Activated naive CD8-positive, alpha-beta T cell treated with anti-CD3 and anti-CD28 coated beads, Interleukin-2, amount 10 ng/mL, durations not matched to agents 7 days and 5 days (primary cell): ENCODE measurements at regions not wholly inside any gene's neighbourhood (a gene's known extent, or its start where the extent isn't known, plus 50 kb on each side); places are given as distances from the start of the nearest gene placed in this dataset.
"Not testable (repeated sequence)": the region's sequence is repeated elsewhere in the genome, so short reads cannot be mapped to it uniquely, and the experiment has no call there.

Experiments used
- ATAC-seq: fragments of 150-1000 bp; cut with Tn5 transposase; one replicate; pipeline ENCODE4 v1.10.0; 2021; ENCODE audit warnings: low read depth, moderate library complexity
- POLR2A ChIA-PET: fragments of 350-600 bp; sonication (Branson Sonifier 250); formaldehyde crosslinking; loops from one replicate; lab custom pipeline; 2021; ENCODE audit warnings: antibody characterized with exemption; lab: Charles Lee
- DNase-seq: peaks from one replicate; pipeline ENCODE4 v3.0.0; 2021
- H3K27ac Mint-ChIP-seq: one replicate; pipeline ENCODE4 v1.8.0; 2022; ENCODE audit warnings: mild to moderate bottlenecking, mixed read lengths
- H3K27me3 Mint-ChIP-seq: one replicate; pipeline ENCODE4 v1.8.0; 2022; ENCODE audit warnings: mild to moderate bottlenecking, moderate library complexity, mixed read lengths
- H3K36me3 Mint-ChIP-seq: one replicate; pipeline ENCODE4 v1.8.0; 2021; ENCODE audit warnings: mild to moderate bottlenecking, mixed read lengths
- H3K4me1 Mint-ChIP-seq: one replicate; pipeline ENCODE4 v1.8.0; 2021; ENCODE audit warnings: mixed read lengths
- H3K4me3 Mint-ChIP-seq: one replicate; pipeline ENCODE4 v1.8.0; 2022; ENCODE audit warnings: mild to moderate bottlenecking, moderate library complexity, mixed read lengths
- H3K9me3 Mint-ChIP-seq: one replicate; pipeline ENCODE4 v1.8.0; 2021; ENCODE audit warnings: mixed read lengths

DNA sequence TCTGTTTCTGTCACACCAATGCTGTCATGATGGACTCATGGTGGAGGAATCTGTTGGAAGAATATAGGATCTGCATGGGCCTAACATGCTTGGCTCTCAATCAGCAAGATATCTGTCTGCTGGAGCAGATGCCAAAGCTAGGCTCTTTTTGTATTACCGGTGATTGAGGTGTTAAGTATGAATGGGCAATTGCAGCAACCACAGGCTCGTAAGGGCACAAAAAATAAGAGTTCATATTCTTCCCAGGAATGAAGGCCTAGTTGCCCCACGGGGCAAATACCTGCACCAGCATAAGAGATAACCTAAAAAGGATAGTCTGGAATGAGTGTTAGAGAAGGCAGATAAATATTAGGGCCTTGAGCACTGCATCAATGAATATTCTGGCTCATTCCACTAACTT lies 679.5 kb upstream of the COX7C start:
- H3K4me3 Mint-ChIP-seq, result no peak overlapping the region
- no peaks in the 10 kb centered on the region for H3K27me3 Mint-ChIP-seq
- no peaks in the 10 kb centered on the region for H3K4me1 Mint-ChIP-seq
- no peak for ATAC-seq
- DNase-seq, result no peak
- H3K36me3 Mint-ChIP-seq, result no peaks in the 10 kb centered on the region
- POLR2A ChIA-PET, result no interaction called here
- no peak overlapping the region for H3K27ac Mint-ChIP-seq
- H3K9me3 Mint-ChIP-seq, result peaks cover 1% of the 10 kb centered on the region

DNA sequence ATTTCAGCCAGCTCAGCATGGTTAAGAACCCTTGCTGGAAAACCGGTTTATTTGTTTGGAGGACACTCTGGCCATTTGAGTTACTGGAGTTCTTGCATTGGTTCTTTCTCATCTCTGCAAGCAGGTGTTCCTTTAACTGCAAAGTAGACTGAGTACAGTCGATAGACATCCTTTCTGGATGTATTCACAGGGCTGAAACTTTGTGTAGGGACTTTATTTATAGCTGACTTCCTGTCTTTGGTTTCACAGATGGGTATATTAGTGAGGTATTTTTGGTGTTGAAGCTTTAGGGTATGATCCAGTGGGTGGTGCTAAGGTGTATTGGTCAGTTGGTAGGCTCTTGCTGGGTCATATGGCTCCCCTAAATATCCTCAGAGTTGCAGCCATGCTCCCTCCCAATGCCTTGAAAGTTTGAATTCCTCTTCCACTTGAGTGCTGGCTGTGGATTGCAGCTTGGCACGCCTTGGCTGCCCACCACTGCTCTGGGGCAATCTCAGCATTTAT lies 666.0 kb upstream of the COX7C start:
- no peak overlapping the region for H3K27ac Mint-ChIP-seq
- POLR2A ChIA-PET, result no interaction called here
- no peak for ATAC-seq
- peaks cover 2% of the 10 kb centered on the region for H3K9me3 Mint-ChIP-seq
- no peaks in the 10 kb centered on the region for H3K4me1 Mint-ChIP-seq
- no peak for DNase-seq
- no peak overlapping the region for H3K4me3 Mint-ChIP-seq
- no peaks in the 10 kb centered on the region for H3K36me3 Mint-ChIP-seq
- H3K27me3 Mint-ChIP-seq, result no peaks in the 10 kb centered on the region

DNA sequence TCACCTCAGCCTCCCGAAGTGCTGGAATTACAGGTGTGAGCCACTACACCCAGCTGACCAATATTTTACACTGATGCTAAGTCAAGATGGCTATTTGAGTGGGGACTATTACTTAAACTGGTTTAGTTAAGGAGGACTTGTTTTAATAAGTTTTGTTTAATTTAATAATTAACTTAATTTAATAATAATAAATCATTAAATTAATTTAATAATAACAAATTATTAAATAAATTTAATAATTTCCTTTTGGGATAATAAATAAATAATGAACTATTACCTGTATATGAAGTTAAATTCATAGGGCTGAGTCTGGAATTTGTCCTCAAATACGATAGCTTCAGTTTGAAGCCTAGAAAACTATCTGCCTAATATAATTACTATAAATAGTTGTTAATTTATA lies 665.1 kb upstream of the COX7C start:
- Mint-ChIP-seq H3K4me1 (no peaks in the 10 kb centered on the region), H3K4me3 (no peak overlapping the region), H3K36me3 (no peaks in the 10 kb centered on the region), H3K27ac (no peak overlapping the region), H3K9me3 (peaks cover 2% of the 10 kb centered on the region), H3K27me3 (no peaks in the 10 kb centered on the region)
- ATAC-seq, result no peak
- POLR2A ChIA-PET, result no interaction called here
- DNase-seq, result no peak

DNA sequence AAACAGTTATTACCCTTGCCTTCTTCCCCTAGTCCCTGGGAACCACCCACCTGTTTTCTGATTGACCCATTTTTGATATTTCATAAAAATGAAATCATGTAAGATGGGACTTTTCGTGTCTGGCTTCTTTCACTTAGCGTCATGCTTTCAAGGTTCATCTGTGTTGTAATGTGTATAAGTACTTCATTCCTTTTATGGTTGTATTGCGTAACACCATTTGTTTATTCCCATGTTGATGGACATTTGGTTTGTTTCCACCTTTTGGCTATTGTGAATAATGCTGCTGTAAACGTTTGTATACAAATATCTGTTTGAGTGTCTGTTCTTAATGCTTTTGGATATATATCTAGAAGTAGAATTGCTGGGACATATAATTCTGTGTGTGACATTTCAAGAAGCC lies 650.1 kb upstream of the COX7C start:
- no peak for DNase-seq
- Mint-ChIP-seq H3K27ac (no peak overlapping the region), H3K9me3 (peaks cover 3% of the 10 kb centered on the region), H3K4me3 (no peak overlapping the region), H3K27me3 (no peaks in the 10 kb centered on the region), H3K36me3 (no peaks in the 10 kb centered on the region), H3K4me1 (no peaks in the 10 kb centered on the region)
- POLR2A ChIA-PET, result no interaction called here
- no peak for ATAC-seq

DNA sequence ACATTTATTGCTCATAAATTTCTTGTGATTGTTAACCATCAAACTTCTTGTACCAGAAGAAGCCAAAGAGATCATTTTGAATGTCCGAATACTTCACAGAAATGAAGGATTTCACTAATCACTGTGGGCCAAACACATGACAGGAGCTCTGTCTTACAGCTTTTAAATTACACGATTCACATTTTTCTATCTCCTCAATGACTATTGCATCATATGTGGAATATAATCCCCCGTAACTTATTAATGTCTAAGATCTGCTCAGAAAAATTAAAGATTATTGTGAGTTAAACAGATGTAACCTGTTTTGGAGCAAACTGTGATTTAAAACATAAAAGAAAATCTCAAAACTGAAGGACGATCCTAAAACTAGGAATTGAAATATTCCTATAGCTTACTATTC lies 645.2 kb upstream of the COX7C start:
- H3K4me1 Mint-ChIP-seq, result no peaks in the 10 kb centered on the region
- H3K9me3 Mint-ChIP-seq, result peaks cover 3% of the 10 kb centered on the region
- no peak overlapping the region for H3K27ac Mint-ChIP-seq
- no peaks in the 10 kb centered on the region for H3K36me3 Mint-ChIP-seq
- ATAC-seq, result no peak
- POLR2A ChIA-PET, result no interaction called here
- no peak overlapping the region for H3K4me3 Mint-ChIP-seq
- no peak for DNase-seq
- no peaks in the 10 kb centered on the region for H3K27me3 Mint-ChIP-seq

DNA sequence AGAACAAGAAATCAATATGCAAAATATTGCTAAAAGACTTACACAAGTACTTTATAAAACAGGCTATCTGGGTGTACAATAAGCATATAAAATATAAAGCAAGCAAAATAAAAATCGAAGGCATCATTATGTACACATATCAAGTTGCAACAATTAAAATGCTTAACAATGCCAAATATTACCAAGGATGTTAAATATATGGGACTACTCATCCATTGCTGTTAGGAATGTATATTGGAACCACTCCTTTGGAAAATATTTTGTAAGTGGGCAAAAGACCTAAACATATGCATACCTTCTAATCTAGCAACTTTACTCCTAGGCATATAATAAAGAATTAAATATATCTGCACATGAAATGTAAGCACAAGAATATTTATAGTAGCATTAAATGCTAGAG lies 632.6 kb upstream of the COX7C start:
- no peak for DNase-seq
- no peak for ATAC-seq
- Mint-ChIP-seq H3K27me3 (no peaks in the 10 kb centered on the region), H3K4me3 (no peak overlapping the region), H3K36me3 (no peaks in the 10 kb centered on the region), H3K4me1 (no peaks in the 10 kb centered on the region), H3K27ac (no peak overlapping the region), H3K9me3 (peaks cover 2% of the 10 kb centered on the region)
- POLR2A ChIA-PET, result no interaction called here

DNA sequence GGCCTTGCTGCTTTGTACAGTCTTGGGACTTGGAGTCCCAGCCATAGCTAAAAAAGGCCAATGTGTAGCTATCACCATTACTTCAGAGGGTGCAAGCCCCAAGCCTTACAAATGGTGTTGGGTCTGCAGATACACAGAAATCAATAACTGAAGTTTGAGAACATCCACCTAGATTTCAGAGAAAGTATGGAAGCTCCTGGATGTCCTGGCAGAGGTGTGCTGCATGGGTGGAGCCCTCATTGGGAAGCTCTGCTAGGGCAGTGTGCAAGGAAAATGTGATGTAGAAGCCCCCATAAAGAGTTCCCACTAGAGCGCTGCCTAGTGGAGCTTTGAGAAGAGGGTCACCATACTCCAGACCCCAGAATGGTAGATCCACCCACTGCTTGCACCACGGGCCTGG lies 626.7 kb upstream of the COX7C start:
- DNase-seq (no peak), ATAC-seq (no peak)
- Mint-ChIP-seq H3K4me3 (no peak overlapping the region), H3K27me3 (no peaks in the 10 kb centered on the region), H3K27ac (no peak overlapping the region), H3K9me3 (peaks cover 7% of the 10 kb centered on the region), H3K36me3 (no peaks in the 10 kb centered on the region), H3K4me1 (no peaks in the 10 kb centered on the region)
- POLR2A ChIA-PET, result no interaction called here

DNA sequence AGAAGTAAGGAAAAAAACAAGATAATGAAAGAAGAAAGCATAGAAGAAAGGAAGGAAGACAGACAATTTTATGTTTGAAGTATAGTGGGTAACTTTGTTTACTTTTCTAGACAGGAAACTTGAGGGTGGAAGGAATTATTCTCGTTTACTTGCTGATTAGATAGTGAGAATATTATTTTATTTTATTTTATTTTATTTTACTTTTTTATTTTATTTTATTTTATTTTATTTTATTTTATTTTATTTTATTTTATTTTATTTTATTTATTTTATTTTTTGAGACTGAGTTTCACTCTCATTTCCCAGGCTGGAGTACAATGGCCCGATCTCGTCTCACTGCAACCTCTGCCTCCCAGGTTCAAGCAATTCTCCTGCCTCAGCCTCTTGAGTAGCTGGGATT lies 623.1 kb upstream of the COX7C start:
- H3K36me3 Mint-ChIP-seq, H3K4me3 Mint-ChIP-seq, H3K27me3 Mint-ChIP-seq, ATAC-seq, POLR2A ChIA-PET, H3K27ac Mint-ChIP-seq, H3K9me3 Mint-ChIP-seq, DNase-seq, H3K4me1 Mint-ChIP-seq: not testable (repeated sequence)

DNA sequence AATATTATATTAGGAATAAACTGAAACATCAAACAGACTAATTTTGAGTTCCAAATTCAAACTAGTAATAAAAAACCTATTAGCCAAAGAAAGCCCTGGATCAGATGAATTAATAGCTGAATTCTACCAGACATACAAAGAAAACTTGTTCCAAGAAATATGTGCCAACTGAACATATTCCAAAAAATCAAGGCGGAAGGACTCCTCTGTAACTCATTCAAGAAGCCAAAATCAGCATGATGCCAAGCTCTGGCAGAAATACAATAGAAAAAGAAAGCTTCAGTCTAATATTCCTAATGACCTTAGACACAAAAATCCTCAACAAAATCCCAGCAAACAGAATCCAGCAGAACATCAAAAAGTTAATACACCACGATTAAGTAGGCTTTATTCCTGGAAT lies 619.1 kb upstream of the COX7C start:
- Mint-ChIP-seq H3K36me3 (no peaks in the 10 kb centered on the region), H3K9me3 (peaks cover 4% of the 10 kb centered on the region), H3K4me3 (no peak overlapping the region), H3K27me3 (no peaks in the 10 kb centered on the region), H3K27ac (no peak overlapping the region), H3K4me1 (no peaks in the 10 kb centered on the region)
- POLR2A ChIA-PET, result no interaction called here
- no peak for ATAC-seq
- DNase-seq, result no peak

DNA sequence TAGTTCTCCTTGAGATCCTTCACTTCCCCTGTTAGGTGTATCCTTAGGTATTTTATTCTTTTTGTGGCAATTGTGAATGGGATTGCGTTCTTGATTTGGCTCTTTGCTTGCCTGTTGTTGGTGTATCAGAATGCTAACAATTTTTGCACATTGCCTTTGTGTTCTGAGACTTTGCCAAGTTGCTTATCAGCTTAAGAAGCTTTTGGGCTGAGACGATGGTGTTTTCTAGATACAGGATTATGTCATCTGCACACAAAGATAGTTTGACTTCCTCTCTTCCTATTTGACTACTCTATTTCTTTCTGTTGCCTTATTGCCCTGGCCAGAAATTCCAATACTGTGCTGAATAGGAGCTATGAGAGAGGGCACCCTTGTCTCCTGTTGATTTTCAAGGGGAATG lies 609.4 kb upstream of the COX7C start:
- Mint-ChIP-seq H3K27me3 (no peaks in the 10 kb centered on the region), H3K4me1 (no peaks in the 10 kb centered on the region), H3K27ac (no peak overlapping the region), H3K36me3 (no peaks in the 10 kb centered on the region), H3K4me3 (no peak overlapping the region), H3K9me3 (peaks cover 9% of the 10 kb centered on the region)
- DNase-seq (no peak), ATAC-seq (no peak)
- POLR2A ChIA-PET, result no interaction called here

DNA sequence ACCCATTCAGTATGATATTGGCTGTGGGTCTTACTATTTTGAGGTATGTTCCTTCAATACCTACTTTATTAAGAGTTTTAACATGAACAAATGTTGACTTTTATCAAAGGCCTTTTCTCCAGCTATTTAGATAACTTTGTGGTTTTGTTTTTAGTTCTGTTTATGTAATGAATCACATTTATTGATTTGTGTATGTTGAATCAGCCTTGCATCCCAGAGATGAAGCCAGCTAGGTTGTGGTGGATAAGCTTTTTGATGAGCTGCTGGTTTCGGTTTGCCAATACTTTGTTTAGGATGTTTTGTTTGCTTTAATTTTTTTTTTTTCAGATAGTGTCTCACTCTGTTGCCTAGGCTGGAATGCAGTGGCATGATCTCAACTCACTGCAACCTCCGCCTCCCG lies 609.0 kb upstream of the COX7C start:
- Mint-ChIP-seq H3K9me3 (peaks cover 9% of the 10 kb centered on the region), H3K27ac (no peak overlapping the region), H3K4me1 (no peaks in the 10 kb centered on the region), H3K27me3 (no peaks in the 10 kb centered on the region), H3K36me3 (no peaks in the 10 kb centered on the region), H3K4me3 (no peak overlapping the region)
- DNase-seq (no peak), ATAC-seq (no peak)
- POLR2A ChIA-PET, result no interaction called here

DNA sequence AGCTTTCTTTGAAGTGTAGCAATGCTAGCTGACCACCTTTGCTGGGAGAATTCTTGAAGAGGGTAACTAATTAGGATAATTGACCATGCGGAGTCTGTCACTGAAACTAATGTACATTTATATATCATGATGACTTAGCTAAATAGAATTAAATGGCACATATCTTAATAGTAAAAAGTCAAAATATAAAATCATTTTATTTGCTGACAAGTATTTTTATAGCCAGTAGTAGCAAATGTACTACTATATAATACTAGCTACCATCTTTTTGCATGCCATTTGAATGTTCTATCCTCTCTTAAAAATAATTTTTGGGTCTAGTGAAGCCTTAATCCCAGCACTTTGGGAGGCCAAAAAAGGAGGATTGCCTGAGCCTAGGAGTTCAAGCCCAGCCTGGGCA lies 605.8 kb upstream of the COX7C start:
- no peaks in the 10 kb centered on the region for H3K36me3 Mint-ChIP-seq

DNA sequence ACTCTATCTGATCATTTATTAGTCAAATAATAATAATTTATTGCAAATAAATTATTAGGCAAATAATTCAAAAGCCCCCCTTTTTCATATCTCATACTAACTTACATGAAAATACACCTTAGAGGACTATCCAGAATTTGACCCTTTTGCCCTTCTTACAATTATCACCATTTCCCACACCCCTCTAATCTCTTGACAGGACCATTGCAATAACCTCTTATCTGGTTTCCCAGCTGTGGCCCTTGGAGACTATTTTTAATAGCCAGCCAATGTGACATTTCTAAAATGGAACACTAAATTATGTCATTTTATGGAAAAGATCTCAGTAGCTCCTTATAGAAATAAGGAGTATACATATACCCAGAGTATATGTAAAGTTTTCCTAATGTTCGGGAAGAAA lies 588.4 kb upstream of the COX7C start:
- H3K36me3 Mint-ChIP-seq, result no peaks in the 10 kb centered on the region
- no peak overlapping the region for H3K27ac Mint-ChIP-seq
- POLR2A ChIA-PET, result no interaction called here
- DNase-seq, result no peak
- H3K9me3 Mint-ChIP-seq, result peaks cover 3% of the 10 kb centered on the region
- H3K4me1 Mint-ChIP-seq, result no peaks in the 10 kb centered on the region
- ATAC-seq, result no peak
- H3K4me3 Mint-ChIP-seq, result no peak overlapping the region
- H3K27me3 Mint-ChIP-seq, result no peaks in the 10 kb centered on the region

More for the DNA sequence above, 605.8 kb upstream of the COX7C start:
- DNase-seq, result no peak
- H3K27ac Mint-ChIP-seq, result no peak overlapping the region
- peaks cover 5% of the 10 kb centered on the region for H3K9me3 Mint-ChIP-seq
- POLR2A ChIA-PET, result no interaction called here
- H3K4me3 Mint-ChIP-seq, result no peak overlapping the region
- no peak for ATAC-seq
- H3K27me3 Mint-ChIP-seq, result no peaks in the 10 kb centered on the region
- H3K4me1 Mint-ChIP-seq, result no peaks in the 10 kb centered on the region

DNA sequence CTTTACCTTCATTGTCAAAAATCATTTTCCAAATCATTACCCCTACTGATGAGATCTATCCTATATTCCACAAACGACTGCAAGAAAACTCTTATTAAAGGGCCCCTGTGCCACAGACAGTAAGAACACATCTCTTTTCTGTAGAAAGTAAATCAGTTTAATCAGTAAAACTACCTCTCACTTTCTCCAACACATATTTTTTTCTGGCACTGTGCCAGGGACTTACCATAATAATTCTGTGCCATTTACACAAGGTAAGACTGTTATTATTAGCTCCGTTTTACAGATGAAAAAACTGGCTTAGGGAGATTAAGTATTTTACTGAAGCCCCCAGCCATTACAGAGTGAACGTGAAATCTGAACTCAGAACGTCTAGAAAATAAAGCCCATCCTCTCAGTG lies 587.0 kb upstream of the COX7C start:
- POLR2A ChIA-PET, result no interaction called here
- Mint-ChIP-seq H3K4me1 (no peaks in the 10 kb centered on the region), H3K4me3 (no peak overlapping the region), H3K27ac (no peak overlapping the region), H3K27me3 (no peaks in the 10 kb centered on the region), H3K36me3 (no peaks in the 10 kb centered on the region), H3K9me3 (peaks cover 3% of the 10 kb centered on the region)
- no peak for ATAC-seq
- DNase-seq, result no peak

DNA sequence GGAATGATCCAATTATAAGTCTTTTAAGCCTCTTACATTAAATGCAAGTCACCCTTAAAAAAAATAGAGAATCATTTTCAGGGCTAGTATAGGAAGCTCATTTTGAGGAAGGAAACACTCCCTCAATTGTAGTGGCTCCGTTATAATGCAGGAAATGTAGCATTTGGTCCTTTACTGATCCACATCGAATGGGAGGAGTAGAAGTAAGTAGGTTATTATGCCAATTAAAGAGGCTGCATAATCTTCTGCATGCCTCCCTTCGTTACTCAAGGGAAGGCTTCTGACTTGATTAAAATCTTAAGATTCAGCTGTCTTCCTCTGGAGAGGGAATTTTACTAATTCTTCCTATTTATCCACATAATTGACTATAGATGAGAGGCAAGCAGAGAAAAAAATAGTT lies 579.2 kb upstream of the COX7C start:
- POLR2A ChIA-PET, result no interaction called here

More for the DNA sequence above, 579.2 kb upstream of the COX7C start:
- Mint-ChIP-seq H3K36me3 (no peaks in the 10 kb centered on the region), H3K27ac (no peak overlapping the region), H3K4me1 (no peaks in the 10 kb centered on the region), H3K27me3 (no peaks in the 10 kb centered on the region), H3K9me3 (peaks cover 3% of the 10 kb centered on the region), H3K4me3 (no peak overlapping the region)
- ATAC-seq, result no peak
- no peak for DNase-seq
